CD4-positive, alpha-beta memory T cell (primary cell): ENCODE measurements at regions not wholly inside any gene's neighbourhood (a gene's known extent, or its start where the extent isn't known, plus 50 kb on each side); places are given as distances from the start of the nearest gene placed in this dataset.

Experiments
- CTCF ChIA-PET: fragments of 350-600 bp; sonication (Branson Sonifier 250); formaldehyde crosslinking; loops from one replicate; lab custom pipeline; 2021; ENCODE audit warnings: inconsistent platforms; ENCODE audit not compliant: partially characterized antibody; lab: Charles Lee
- POLR2A ChIA-PET: fragments of 350-600 bp; sonication (Branson Sonifier 250); formaldehyde crosslinking; loops from one replicate; lab custom pipeline; 2021; ENCODE audit not compliant: partially characterized antibody; lab: Charles Lee
- DNase-seq, 5 donors: peaks; one replicate each; pipeline versions ENCODE4 v3.0.0 to v3.0.0-alpha.2; 2020 to 2022; ENCODE audit warnings: mixed read lengths in 1 of 5
- H3K27ac ChIP-seq: one replicate; pipeline ENCODE4 v1.7.0; 2013; ENCODE audit warnings: low read depth, low read length
- H3K27me3 ChIP-seq: 2 replicates; pipeline ENCODE4 v1.7.0; 2013; ENCODE audit warnings: mild to moderate bottlenecking, low read length, moderate library complexity; ENCODE audit not compliant: insufficient read depth
- H3K36me3 ChIP-seq: 2 replicates; pipeline ENCODE4 v1.7.0; 2013; ENCODE audit warnings: mild to moderate bottlenecking, low read length, moderate library complexity; ENCODE audit not compliant: insufficient read depth
- H3K4me1 ChIP-seq: 2 replicates; pipeline ENCODE4 v1.7.0; 2013; ENCODE audit warnings: mild to moderate bottlenecking, low read length, moderate library complexity; ENCODE audit not compliant: insufficient read depth
- H3K4me3 ChIP-seq, 2 donors: one replicate each; pipeline ENCODE4 v1.7.0; 2013; ENCODE audit warnings: low read length in 2 of 2, mild to moderate bottlenecking in 1 of 2
- H3K9me3 ChIP-seq, 2 donors: one replicate each; pipeline ENCODE4 v1.7.0; 2013; ENCODE audit warnings: low read length in 2 of 2, control low read depth in 1 of 2; ENCODE audit not compliant: control insufficient read depth in 1 of 2
- H3K27ac Mint-ChIP-seq, 7 donors: one replicate each; pipeline ENCODE4 v1.8.0; 2020 to 2021; ENCODE audit warnings: mixed read lengths in 7 of 7, mild to moderate bottlenecking in 6 of 7, inconsistent platforms in 3 of 7, moderate library complexity in 3 of 7
- H3K27me3 Mint-ChIP-seq, 2 donors: one replicate each; pipeline ENCODE4 v1.8.0; 2020 to 2021; ENCODE audit warnings: mixed read lengths in 2 of 2
- H3K36me3 Mint-ChIP-seq, 2 donors: one replicate each; pipeline ENCODE4 v1.8.0; 2020 to 2021; ENCODE audit warnings: mixed read lengths in 2 of 2, inconsistent platforms in 1 of 2, mild to moderate bottlenecking in 1 of 2
- H3K4me1 Mint-ChIP-seq, 4 donors: one replicate each; pipeline ENCODE4 v1.8.0; 2020 to 2021; ENCODE audit warnings: mixed read lengths in 4 of 4, mild to moderate bottlenecking in 1 of 4
- H3K4me3 Mint-ChIP-seq, 8 donors: one replicate each; pipeline ENCODE4 v1.8.0; 2020 to 2021; ENCODE audit warnings: mixed read lengths in 8 of 8, mild to moderate bottlenecking in 7 of 8, moderate library complexity in 6 of 8, inconsistent platforms in 3 of 8
- H3K9me3 Mint-ChIP-seq, 8 donors: one replicate each; pipeline ENCODE4 v1.8.0; 2020 to 2021; ENCODE audit warnings: mixed read lengths in 8 of 8, mild to moderate bottlenecking in 5 of 8, inconsistent platforms in 3 of 8, moderate library complexity in 1 of 8
- intact Hi-C: fragments of 100-400 bp; cut with micrococcal nuclease; formaldehyde crosslinking; loops from one replicate; pipeline ENCODE4 v1.15.1; 2023

DNA sequence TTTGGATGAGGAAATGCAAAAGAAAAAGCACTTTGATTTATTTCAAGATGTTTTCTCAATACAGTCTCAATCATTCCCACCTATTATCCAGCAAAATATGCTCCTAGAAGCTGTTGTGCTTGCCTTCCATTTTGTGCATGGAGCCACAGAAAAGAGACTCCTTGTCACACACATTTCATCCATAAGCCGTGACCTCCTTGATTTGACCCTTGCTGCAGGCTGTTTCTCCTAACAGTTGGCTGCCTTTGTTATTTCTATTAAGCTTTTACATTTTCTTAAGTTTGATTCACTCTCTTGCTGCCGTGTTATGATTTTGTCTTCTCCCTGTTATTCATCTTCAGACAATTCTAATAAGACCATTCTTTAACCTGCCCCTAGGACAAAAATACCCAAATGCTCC lies 124.2 kb upstream of the PLAAT1 start:
- H3K36me3 Mint-ChIP-seq: no peaks in the 10 kb centered on the region
- peaks cover 0 to 2% (median 0%) of the 10 kb centered on the region in 8 donors for H3K9me3 Mint-ChIP-seq
- H3K27me3 Mint-ChIP-seq: peaks cover 0 to 4% of the 10 kb centered on the region in 2 donors
- no peak overlapping the region for H3K4me3 ChIP-seq
- H3K27ac Mint-ChIP-seq: no peak overlapping the region
- H3K4me3 Mint-ChIP-seq: no peak overlapping the region
- ChIA-PET POLR2A (no interaction called here), CTCF (no interaction called here)
- no peaks in the 10 kb centered on the region for H3K36me3 ChIP-seq
- DNase-seq: no peak
- no peaks in the 10 kb centered on the region for H3K4me1 Mint-ChIP-seq
- no peaks in the 10 kb centered on the region for H3K9me3 ChIP-seq
- intact Hi-C loops: no loop called here
- no peak overlapping the region for H3K27ac ChIP-seq
- H3K27me3 ChIP-seq: no peaks in the 10 kb centered on the region
- no peaks in the 10 kb centered on the region for H3K4me1 ChIP-seq

DNA sequence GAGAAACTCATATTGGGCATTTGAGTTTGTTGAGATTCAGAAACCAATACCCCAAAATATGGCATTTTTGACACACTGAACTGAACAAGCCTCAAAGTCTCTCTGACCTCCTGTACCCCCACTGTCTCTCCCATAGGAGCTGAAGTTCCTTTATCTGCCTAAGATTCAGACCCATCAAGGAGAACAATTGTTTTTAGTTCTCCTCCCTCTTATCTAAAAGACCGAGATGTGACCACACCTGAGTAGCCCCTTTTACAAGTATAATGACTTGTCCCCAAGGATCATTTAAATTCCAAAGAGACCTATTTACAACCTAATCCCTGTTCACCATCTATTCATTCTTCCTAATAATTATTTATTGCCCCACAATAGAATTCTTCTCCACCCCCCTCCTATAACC lies 122.1 kb upstream of the PLAAT1 start:
- intact Hi-C loops: no loop called here
- no peak overlapping the region for H3K27ac Mint-ChIP-seq
- no peak overlapping the region for H3K27ac ChIP-seq

DNA sequence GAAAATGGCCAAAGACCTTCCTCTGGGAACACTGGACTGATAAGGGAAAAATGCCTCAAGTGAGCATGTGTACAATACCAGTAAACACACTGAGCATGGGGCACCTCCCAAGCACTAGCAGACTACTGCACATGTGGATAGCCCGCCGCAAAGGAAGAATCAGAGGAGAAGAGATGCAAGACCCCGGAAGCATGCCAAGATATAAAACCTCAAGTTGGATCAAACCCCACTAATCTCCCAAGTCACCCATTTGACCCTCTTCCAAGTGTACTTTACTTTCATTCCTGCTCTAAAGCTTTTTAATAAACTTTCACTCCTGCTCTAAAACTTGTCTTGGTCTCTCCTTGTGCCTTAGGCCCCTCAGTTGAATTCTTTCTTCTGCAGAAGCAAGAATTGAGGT lies 121.1 kb upstream of the PLAAT1 start:
- no peak overlapping the region for H3K4me3 Mint-ChIP-seq
- H3K36me3 ChIP-seq: no peaks in the 10 kb centered on the region
- no peak overlapping the region for H3K4me3 ChIP-seq
- POLR2A ChIA-PET: no interaction called here
- no peak overlapping the region for H3K27ac Mint-ChIP-seq
- no peaks in the 10 kb centered on the region for H3K9me3 ChIP-seq
- DNase-seq: no peak
- H3K27ac ChIP-seq: no peak overlapping the region
- H3K27me3 Mint-ChIP-seq: peaks cover 1 to 4% of the 10 kb centered on the region in 2 donors
- H3K4me1 Mint-ChIP-seq: no peaks in the 10 kb centered on the region
- CTCF ChIA-PET: no interaction called here
- H3K9me3 Mint-ChIP-seq: peaks cover 0 to 2% (median 0%) of the 10 kb centered on the region in 8 donors
- H3K27me3 ChIP-seq: no peaks in the 10 kb centered on the region
- intact Hi-C loops: no loop called here
- no peaks in the 10 kb centered on the region for H3K36me3 Mint-ChIP-seq
- no peaks in the 10 kb centered on the region for H3K4me1 ChIP-seq

More for the DNA sequence above, 122.1 kb upstream of the PLAAT1 start:
- H3K4me1 Mint-ChIP-seq: no peaks in the 10 kb centered on the region
- ChIA-PET CTCF (no interaction called here), POLR2A (no interaction called here)
- Histone ChIP-seq H3K36me3 (no peaks in the 10 kb centered on the region), H3K27me3 (no peaks in the 10 kb centered on the region), H3K4me1 (no peaks in the 10 kb centered on the region), H3K9me3 (no peaks in the 10 kb centered on the region), H3K4me3 (no peak overlapping the region)
- peaks cover 0 to 2% (median 0%) of the 10 kb centered on the region in 8 donors for H3K9me3 Mint-ChIP-seq
- no peaks in the 10 kb centered on the region for H3K36me3 Mint-ChIP-seq
- DNase-seq: no peak
- H3K4me3 Mint-ChIP-seq: no peak overlapping the region
- peaks cover 1 to 4% of the 10 kb centered on the region in 2 donors for H3K27me3 Mint-ChIP-seq

DNA sequence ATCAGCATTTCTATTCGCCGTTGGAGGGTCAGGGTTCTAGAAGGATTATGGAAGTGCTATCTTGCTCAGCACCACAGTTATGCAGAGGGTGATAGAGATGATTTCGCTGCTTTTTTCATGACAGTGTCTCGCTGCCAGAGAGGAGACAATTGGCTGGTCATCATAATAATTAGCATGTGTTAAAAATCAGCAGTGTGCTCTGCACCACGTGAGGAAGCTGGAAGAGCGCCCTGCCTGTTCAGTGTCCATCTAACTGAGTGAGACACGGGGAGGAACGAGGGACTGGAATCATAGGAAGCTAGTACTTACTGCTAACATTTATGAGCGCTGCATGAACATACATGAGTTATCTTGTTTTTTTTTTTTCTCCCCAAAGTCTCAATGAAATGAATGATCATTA lies 116.2 kb upstream of the PLAAT1 start:
- POLR2A ChIA-PET: no interaction called here
- Mint-ChIP-seq H3K4me3 (no peak overlapping the region), H3K27ac (no peak overlapping the region), H3K4me1 (no peaks in the 10 kb centered on the region), H3K36me3 (no peaks in the 10 kb centered on the region), H3K27me3 (peaks cover 0 to 12% of the 10 kb centered on the region in 2 donors), H3K9me3 (peaks cover 0 to 3% (median 0%) of the 10 kb centered on the region in 8 donors)
- Histone ChIP-seq H3K27me3 (no peaks in the 10 kb centered on the region), H3K36me3 (no peaks in the 10 kb centered on the region), H3K9me3 (no peaks in the 10 kb centered on the region), H3K4me1 (no peaks in the 10 kb centered on the region), H3K27ac (no peak overlapping the region), H3K4me3 (no peak overlapping the region)
- intact Hi-C loops: no loop called here
- no peak for DNase-seq
- CTCF ChIA-PET: no interaction called here

DNA sequence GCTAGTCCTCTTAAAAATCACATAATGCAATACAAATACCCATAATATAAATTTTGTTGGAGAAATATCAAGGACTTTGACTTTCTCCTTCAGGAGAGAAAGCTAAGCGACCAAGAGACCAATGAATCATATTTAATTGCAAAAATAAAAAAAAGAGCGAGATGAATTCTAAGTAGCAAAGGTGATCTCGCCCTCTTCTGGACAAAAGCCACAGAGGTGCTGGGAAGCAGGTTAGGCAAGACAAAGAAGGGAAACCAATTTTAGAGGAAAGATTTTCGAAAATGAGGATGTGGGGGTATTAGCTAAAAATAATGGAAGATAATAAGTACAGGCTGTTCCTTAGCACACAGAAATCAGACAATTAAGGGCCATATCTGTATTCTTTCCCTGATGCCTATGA lies 111.4 kb upstream of the PLAAT1 start:
- intact Hi-C loops: no loop called here
- no peak overlapping the region for H3K4me3 Mint-ChIP-seq
- H3K4me1 Mint-ChIP-seq: no peaks in the 10 kb centered on the region
- Histone ChIP-seq H3K36me3 (no peaks in the 10 kb centered on the region), H3K4me3 (no peak overlapping the region), H3K27me3 (no peaks in the 10 kb centered on the region), H3K9me3 (no peaks in the 10 kb centered on the region), H3K4me1 (no peaks in the 10 kb centered on the region), H3K27ac (no peak overlapping the region)
- no peaks in the 10 kb centered on the region for H3K36me3 Mint-ChIP-seq
- no peak for DNase-seq
- H3K27me3 Mint-ChIP-seq: peaks cover 3 to 11% of the 10 kb centered on the region in 2 donors
- peaks cover 0 to 3% (median 0%) of the 10 kb centered on the region in 8 donors for H3K9me3 Mint-ChIP-seq
- ChIA-PET CTCF (no interaction called here), POLR2A (no interaction called here)
- no peak overlapping the region for H3K27ac Mint-ChIP-seq

DNA sequence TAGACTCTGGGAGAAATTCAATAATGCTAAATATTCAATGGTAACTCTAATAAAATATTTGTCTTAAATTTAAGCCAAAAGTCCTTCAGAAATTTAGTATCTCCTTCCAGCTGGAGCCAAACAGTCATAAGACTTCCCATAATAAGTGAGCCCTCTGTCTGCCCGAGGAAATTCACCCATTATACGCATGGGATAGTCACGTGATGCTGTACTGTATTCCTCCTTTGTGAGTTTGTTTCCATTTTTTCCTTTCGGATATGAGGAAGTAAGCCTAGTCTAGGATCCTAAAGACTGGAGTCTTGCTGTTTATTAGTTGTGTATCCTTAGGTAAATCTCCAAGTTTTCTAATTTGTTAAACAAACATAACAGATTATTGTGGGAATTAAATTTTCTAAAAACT lies 110.4 kb upstream of the PLAAT1 start:
- H3K27ac ChIP-seq: no peak overlapping the region
- H3K9me3 Mint-ChIP-seq: peaks cover 0 to 4% (median 0%) of the 10 kb centered on the region in 8 donors
- H3K36me3 Mint-ChIP-seq: no peaks in the 10 kb centered on the region
- H3K4me1 Mint-ChIP-seq: no peaks in the 10 kb centered on the region
- no peak overlapping the region for H3K27ac Mint-ChIP-seq
- ChIA-PET POLR2A (no interaction called here), CTCF (no interaction called here)
- H3K36me3 ChIP-seq: no peaks in the 10 kb centered on the region
- H3K27me3 ChIP-seq: no peaks in the 10 kb centered on the region
- DNase-seq: no peak
- intact Hi-C loops: no loop called here
- peaks cover 5 to 17% of the 10 kb centered on the region in 2 donors for H3K27me3 Mint-ChIP-seq
- no peaks in the 10 kb centered on the region for H3K4me1 ChIP-seq
- no peaks in the 10 kb centered on the region for H3K9me3 ChIP-seq
- no peak overlapping the region for H3K4me3 ChIP-seq
- H3K4me3 Mint-ChIP-seq: no peak overlapping the region

DNA sequence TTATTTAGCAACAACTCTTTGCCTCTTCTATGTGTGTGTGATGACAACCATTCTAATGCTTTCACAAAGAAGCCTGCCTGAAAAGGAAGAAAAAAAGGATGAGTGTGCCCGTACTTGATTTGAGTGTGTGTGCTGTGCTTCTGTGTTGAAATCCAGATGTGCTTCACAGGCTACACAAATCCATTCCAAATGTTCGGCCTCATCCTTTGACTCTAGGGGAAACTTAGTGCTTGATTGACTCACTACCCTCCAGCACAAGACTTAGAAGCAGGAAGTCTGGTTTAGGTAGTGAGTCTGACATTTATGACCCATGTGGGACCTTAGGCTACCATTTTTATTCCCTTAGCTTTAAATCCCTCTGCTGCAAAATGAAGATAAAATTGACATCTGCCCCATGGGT lies 108.8 kb upstream of the PLAAT1 start:
- Histone ChIP-seq H3K9me3 (no peaks in the 10 kb centered on the region), H3K4me3 (no peak overlapping the region), H3K27me3 (no peaks in the 10 kb centered on the region), H3K4me1 (no peaks in the 10 kb centered on the region), H3K27ac (no peak overlapping the region), H3K36me3 (no peaks in the 10 kb centered on the region)
- peaks cover 0 to 4% (median 0%) of the 10 kb centered on the region in 8 donors for H3K9me3 Mint-ChIP-seq
- no peak overlapping the region for H3K4me3 Mint-ChIP-seq
- CTCF ChIA-PET: no interaction called here
- H3K27me3 Mint-ChIP-seq: peaks cover 7 to 14% of the 10 kb centered on the region in 2 donors
- DNase-seq: no peak
- intact Hi-C loops: no loop called here
- POLR2A ChIA-PET: no interaction called here
- H3K36me3 Mint-ChIP-seq: no peaks in the 10 kb centered on the region
- no peak overlapping the region for H3K27ac Mint-ChIP-seq
- no peaks in the 10 kb centered on the region for H3K4me1 Mint-ChIP-seq

DNA sequence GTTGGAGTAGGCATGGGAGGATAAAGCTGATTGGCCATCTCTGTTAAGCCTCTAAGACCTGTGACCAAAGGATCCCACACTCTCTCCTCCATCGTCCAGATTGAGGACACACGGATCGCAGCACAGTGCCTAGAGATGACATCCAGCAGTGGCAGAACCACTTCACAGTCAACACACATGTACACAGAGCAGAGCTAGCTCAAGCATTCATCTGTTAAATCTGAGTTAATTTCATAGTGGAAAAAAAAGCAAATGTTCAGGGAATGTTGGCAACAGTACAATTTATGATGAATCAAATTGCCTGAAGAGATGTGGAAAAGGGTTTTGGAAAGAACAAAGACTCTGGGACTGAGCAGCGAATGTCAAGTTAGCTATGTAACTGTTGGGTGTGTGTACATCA lies 108.1 kb upstream of the PLAAT1 start:
- no peak overlapping the region for H3K4me3 ChIP-seq
- no peaks in the 10 kb centered on the region for H3K9me3 ChIP-seq
- intact Hi-C loops: no loop called here
- no peak overlapping the region for H3K4me3 Mint-ChIP-seq
- H3K4me1 ChIP-seq: no peaks in the 10 kb centered on the region
- ChIA-PET CTCF (no interaction called here), POLR2A (no interaction called here)
- no peaks in the 10 kb centered on the region for H3K36me3 Mint-ChIP-seq
- no peak overlapping the region for H3K27ac ChIP-seq
- H3K27ac Mint-ChIP-seq: no peak overlapping the region
- no peaks in the 10 kb centered on the region for H3K36me3 ChIP-seq
- peaks cover 7 to 14% of the 10 kb centered on the region in 2 donors for H3K27me3 Mint-ChIP-seq
- H3K27me3 ChIP-seq: no peaks in the 10 kb centered on the region
- H3K4me1 Mint-ChIP-seq: no peaks in the 10 kb centered on the region
- peaks cover 0 to 4% (median 0%) of the 10 kb centered on the region in 8 donors for H3K9me3 Mint-ChIP-seq
- DNase-seq: no peak
